Astrocyte of the spinal cord (primary cell): ENCODE measurements at regions not wholly inside any gene's neighbourhood (a gene's known extent, or its start where the extent isn't known, plus 50 kb on each side); places are given as distances from the start of the nearest gene placed in this dataset.
"Not testable (repeated sequence)": the region's sequence is repeated elsewhere in the genome, so short reads cannot be mapped to it uniquely, and the experiment has no call there.

Experiments
- DNase-seq: peaks from one replicate; pipeline ENCODE4 v3.0.0; 2011; ENCODE audit warnings: low read depth, low spot score
- H3K4me3 ChIP-seq: 2 replicates; pipeline ENCODE4 v1.5.1; 2011; ENCODE audit warnings: low read depth, mild to moderate bottlenecking, low read length, moderate library complexity
- CTCF ChIP-seq: IDR thresholded peaks from 2 replicates; pipeline ENCODE4 v1.5.1; 2012; ENCODE audit warnings: low read depth, mild to moderate bottlenecking, low read length, inconsistent platforms
- in situ Hi-C: cut with HindIII; loops from 2 replicates; pipeline ENCODE4 v1.10.0; 2017; ENCODE audit warnings: low sequenced_read_pairs

GRCh38 chr13:74555276-74555625 is 421.0 kb upstream of the KLF12 start:
- no peak for DNase-seq
- H3K4me3 ChIP-seq, result no peak overlapping the region
- no peak for TF ChIP-seq CTCF
- in situ Hi-C loops, result no loop called here

GRCh38 chr13:74554569-74555275 is 420.5 kb upstream of the KLF12 start:
- in situ Hi-C loops, result no loop called here
- DNase-seq, result no peak
- no peak overlapping the region for H3K4me3 ChIP-seq
- peak; percentile 2 for TF ChIP-seq CTCF

GRCh38 chr13:74550039-74550438 is 415.8 kb upstream of the KLF12 start:
- DNase-seq, result peak; percentile 26
- in situ Hi-C loops, result no loop called here
- H3K4me3 ChIP-seq, result no peak overlapping the region
- TF ChIP-seq CTCF, result no peak

- in situ Hi-C loops, DNase-seq, H3K4me3 ChIP-seq: not testable (repeated sequence)
These were observed 402.4 kb upstream of the KLF12 start for GRCh38 chr13:74536649-74537048.

GRCh38 chr13:74533226-74533625 is 399.0 kb upstream of the KLF12 start:
- in situ Hi-C loops, result no loop called here
- no peak for TF ChIP-seq CTCF
- no peak for DNase-seq
- no peak overlapping the region for H3K4me3 ChIP-seq

GRCh38 chr13:74530011-74530410 is 395.8 kb upstream of the KLF12 start:
- in situ Hi-C loops, result no loop called here
- peak; percentile 5 for DNase-seq
- H3K4me3 ChIP-seq, result no peak overlapping the region
- TF ChIP-seq CTCF, result no peak

- no peak overlapping the region for H3K4me3 ChIP-seq
- in situ Hi-C loops, result no loop called here
- DNase-seq, result no peak
- TF ChIP-seq CTCF, result no peak
These were observed 394.7 kb upstream of the KLF12 start for GRCh38 chr13:74528734-74529513.
